MCF 10A (cell line): ENCODE measurements at regions not wholly inside any gene's neighbourhood (a gene's known extent, or its start where the extent isn't known, plus 50 kb on each side); places are given as distances from the start of the nearest gene placed in this dataset.

Experiments
- BruUV-seq: library from RNA; stranded (reverse); fragments of 400-500 nt; replicated peaks from 2 replicates; lab custom pipeline; 2021; lab: Mats Ljungman, UMichigan
- CTCF ChIA-PET: fragments of 300-600 bp; sonication (Branson Sonifier 250); formaldehyde crosslinking; extraction: SDS; loops from one replicate; lab custom pipeline; 2021; ENCODE audit warnings: antibody characterized with exemption, inconsistent platforms; lab: Yijun Ruan, JAX
- POLR2A ChIA-PET: fragments of 300-600, 350-650 bp; sonication (Branson Sonifier 250); formaldehyde crosslinking; extraction: SDS; loops from one replicate; lab custom pipeline; 2020; ENCODE audit warnings: antibody characterized with exemption, inconsistent platforms; lab: Yijun Ruan, JAX
- DNase-seq: peaks from one replicate; pipeline ENCODE4 v3.0.0-alpha.2; 2018; ENCODE audit not compliant: unreplicated experiment
- H3K27ac Mint-ChIP-seq: one replicate; pipeline ENCODE4 v1.8.0; 2022; ENCODE audit warnings: mild to moderate bottlenecking, low read depth, mixed read lengths; ENCODE audit not compliant: unreplicated experiment
- H3K27me3 Mint-ChIP-seq: one replicate; pipeline ENCODE4 v1.8.0; 2022; ENCODE audit warnings: mixed read lengths; ENCODE audit not compliant: insufficient read depth, unreplicated experiment
- H3K36me3 Mint-ChIP-seq: one replicate; pipeline ENCODE4 v1.8.0; 2022; ENCODE audit warnings: mild to moderate bottlenecking, moderate library complexity, mixed read lengths; ENCODE audit not compliant: insufficient read depth, unreplicated experiment
- H3K4me1 Mint-ChIP-seq: one replicate; pipeline ENCODE4 v1.8.0; 2022; ENCODE audit warnings: mixed read lengths; ENCODE audit not compliant: insufficient read depth, unreplicated experiment
- H3K4me3 Mint-ChIP-seq: one replicate; pipeline ENCODE4 v1.8.0; 2022; ENCODE audit warnings: mild to moderate bottlenecking, moderate library complexity, mixed read lengths; ENCODE audit not compliant: unreplicated experiment
- H3K9me3 Mint-ChIP-seq: one replicate; pipeline ENCODE4 v1.8.0; 2022; ENCODE audit warnings: mixed read lengths; ENCODE audit not compliant: unreplicated experiment
- CTCF ChIP-seq: fragments of 200-600 bp; IDR thresholded peaks from one replicate; pipeline ENCODE4 v1.8.0; 2022; ENCODE audit warnings: antibody characterized with exemption, mild to moderate bottlenecking; ENCODE audit not compliant: unreplicated experiment
- intact Hi-C: fragments of 100-400 bp; cut with micrococcal nuclease; formaldehyde crosslinking; loops from 2 replicates; pipeline ENCODE4 v1.14.1; 2022

GRCh38 chr2:18980786-18981430, 377.5 kb downstream of the OSR1 start:
- no peak for DNase-seq
- H3K9me3 Mint-ChIP-seq: no peaks in the 10 kb centered on the region
- intact Hi-C loops: loop anchor here (10.0 kb wide), 1 partner anchor 456 kb away; no protein-coding TSS in a partner anchor

GRCh38 chr2:18980104-18980785, 378.2 kb downstream of the OSR1 start:
- Mint-ChIP-seq H3K27ac (no peak overlapping the region), H3K36me3 (no peaks in the 10 kb centered on the region), H3K4me3 (no peak overlapping the region), H3K9me3 (no peaks in the 10 kb centered on the region), H3K27me3 (no peaks in the 10 kb centered on the region), H3K4me1 (peaks cover 7% of the 10 kb centered on the region)
- TF ChIP-seq CTCF: no peak
- POLR2A ChIA-PET: no interaction called here
- no TSS peak for BruUV-seq
- DNase-seq: no peak
- intact Hi-C loops: loop anchor here (10.0 kb wide), 1 partner anchor 455 kb away; no protein-coding TSS in a partner anchor
- CTCF ChIA-PET: no interaction called here

More at GRCh38 chr2:18980786-18981430, 377.5 kb downstream of the OSR1 start:
- CTCF ChIA-PET: interaction anchor here (1.0 kb wide), 1 partner anchor 365 kb away, joined by 3 read pairs; no protein-coding TSS in a partner anchor
- Mint-ChIP-seq H3K4me1 (peaks cover 7% of the 10 kb centered on the region), H3K4me3 (no peak overlapping the region), H3K27ac (no peak overlapping the region), H3K27me3 (no peaks in the 10 kb centered on the region), H3K36me3 (no peaks in the 10 kb centered on the region)
- POLR2A ChIA-PET: interaction anchor here (0.9 kb wide), 1 partner anchor 17 kb away, joined by 3 read pairs; no protein-coding TSS in a partner anchor
- no TSS peak for BruUV-seq
- no peak for TF ChIP-seq CTCF

- intact Hi-C loops: no loop called here
- peaks cover 7% of the 10 kb centered on the region for H3K36me3 Mint-ChIP-seq
- H3K27ac Mint-ChIP-seq: no peak overlapping the region
- no TSS peak for BruUV-seq
- no peak for TF ChIP-seq CTCF
- ChIA-PET CTCF (no interaction called here), POLR2A (no interaction called here)
- DNase-seq: no peak
- H3K4me3 Mint-ChIP-seq: no peak overlapping the region
- H3K27me3 Mint-ChIP-seq: no peaks in the 10 kb centered on the region
- no peaks in the 10 kb centered on the region for H3K9me3 Mint-ChIP-seq
- H3K4me1 Mint-ChIP-seq: peaks cover 7% of the 10 kb centered on the region
Measured at GRCh38 chr2:18977409-18977808, 381.0 kb downstream of the OSR1 start.

GRCh38 chr2:18976168-18976961, 382.1 kb downstream of the OSR1 start:
- ChIA-PET POLR2A (interaction anchor here (0.7 kb wide), 1 partner anchor 9 kb away, joined by 3 read pairs; no protein-coding TSS in a partner anchor), CTCF (no interaction called here)
- DNase-seq: peak; percentile 13
- intact Hi-C loops: no loop called here
- Mint-ChIP-seq H3K4me1 (peaks cover 10% of the 10 kb centered on the region), H3K36me3 (peaks cover 7% of the 10 kb centered on the region), H3K9me3 (no peaks in the 10 kb centered on the region), H3K4me3 (no peak overlapping the region), H3K27ac (no peak overlapping the region), H3K27me3 (no peaks in the 10 kb centered on the region)
- BruUV-seq: no TSS peak
- no peak for TF ChIP-seq CTCF
